GM08714 (cell line): ENCODE measurements at regions not wholly inside any gene's neighbourhood (a gene's known extent, or its start where the extent isn't known, plus 50 kb on each side); places are given as distances from the start of the nearest gene placed in this dataset.
"Not testable (repeated sequence)": the region's sequence is repeated elsewhere in the genome, so short reads cannot be mapped to it uniquely, and the experiment has no call there.

ENCODE experiments used
- H3K4me3 ChIP-seq: fragments of 200-500 bp; sonication (Bioruptor generic); 2 replicates; pipeline ENCODE4 v1.5.1; 2014; ENCODE audit warnings: mild to moderate bottlenecking, low read length, inconsistent platforms
- ZNF274 ChIP-seq: IDR thresholded peaks from 2 replicates; pipeline ENCODE4 v1.6.1; 2012; ENCODE audit warnings: mild to moderate bottlenecking, low read depth, low read length

DNA sequence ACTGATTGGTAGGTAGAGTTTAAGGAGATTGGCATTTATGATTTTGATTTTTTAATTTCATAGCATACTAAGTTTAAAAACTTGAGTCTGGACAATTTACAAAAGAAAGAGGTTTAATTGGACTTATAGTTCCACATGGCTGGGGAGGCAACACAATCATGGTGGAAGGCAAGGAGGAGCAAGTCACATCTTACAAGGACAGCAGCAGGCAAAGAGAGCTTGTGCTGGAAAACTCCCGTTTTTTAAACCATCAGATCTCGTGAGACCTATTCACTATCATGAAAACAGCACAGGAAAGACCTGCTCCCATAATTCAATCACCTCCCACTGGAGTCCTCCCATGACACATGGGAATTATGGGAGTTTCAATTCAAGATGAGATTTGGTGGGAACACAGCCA is 630.9 kb upstream of the NR2F2 start:
- no peak for TF ChIP-seq ZNF274
- H3K4me3 ChIP-seq: no peak overlapping the region

DNA sequence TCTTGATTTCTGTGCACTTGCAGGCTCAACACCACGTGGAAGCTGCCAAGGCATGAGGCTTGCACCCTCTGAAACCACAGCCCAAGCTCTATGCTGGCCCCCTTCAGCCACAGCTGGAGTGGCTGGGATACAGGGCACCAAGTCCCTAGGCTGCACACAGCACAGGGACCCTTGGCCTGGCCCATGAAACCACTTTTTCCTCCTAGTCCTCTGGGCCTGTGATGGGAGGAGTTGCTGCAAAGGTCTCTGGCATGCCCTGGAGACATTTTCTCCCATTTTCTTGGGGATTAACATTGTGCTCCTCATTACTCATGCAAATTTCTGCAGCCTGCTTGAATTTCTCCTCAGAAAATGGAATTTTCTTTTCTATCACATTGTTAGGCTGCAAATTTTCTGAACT is 629.8 kb upstream of the NR2F2 start:
- not testable (repeated sequence) for H3K4me3 ChIP-seq

DNA sequence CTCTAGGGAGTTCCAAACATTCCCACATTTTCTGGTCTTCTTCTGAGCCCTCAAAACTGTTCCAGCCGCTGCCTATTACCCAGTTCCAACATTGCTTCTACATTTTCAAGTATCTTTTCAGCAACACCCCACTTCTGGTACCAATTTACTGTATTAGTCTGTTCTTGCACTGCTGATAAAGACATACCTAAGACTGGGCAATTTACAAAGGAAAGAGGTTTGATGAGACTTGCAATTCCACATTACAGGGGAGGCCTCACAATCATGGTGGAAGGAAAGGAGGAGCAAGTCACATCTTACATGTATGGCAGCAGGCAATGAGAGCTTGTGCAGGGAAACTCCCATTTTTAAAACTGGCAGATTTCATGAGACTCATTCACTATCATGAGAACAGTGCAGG is 629.1 kb upstream of the NR2F2 start:
- no peak overlapping the region for H3K4me3 ChIP-seq
- no peak for TF ChIP-seq ZNF274

DNA sequence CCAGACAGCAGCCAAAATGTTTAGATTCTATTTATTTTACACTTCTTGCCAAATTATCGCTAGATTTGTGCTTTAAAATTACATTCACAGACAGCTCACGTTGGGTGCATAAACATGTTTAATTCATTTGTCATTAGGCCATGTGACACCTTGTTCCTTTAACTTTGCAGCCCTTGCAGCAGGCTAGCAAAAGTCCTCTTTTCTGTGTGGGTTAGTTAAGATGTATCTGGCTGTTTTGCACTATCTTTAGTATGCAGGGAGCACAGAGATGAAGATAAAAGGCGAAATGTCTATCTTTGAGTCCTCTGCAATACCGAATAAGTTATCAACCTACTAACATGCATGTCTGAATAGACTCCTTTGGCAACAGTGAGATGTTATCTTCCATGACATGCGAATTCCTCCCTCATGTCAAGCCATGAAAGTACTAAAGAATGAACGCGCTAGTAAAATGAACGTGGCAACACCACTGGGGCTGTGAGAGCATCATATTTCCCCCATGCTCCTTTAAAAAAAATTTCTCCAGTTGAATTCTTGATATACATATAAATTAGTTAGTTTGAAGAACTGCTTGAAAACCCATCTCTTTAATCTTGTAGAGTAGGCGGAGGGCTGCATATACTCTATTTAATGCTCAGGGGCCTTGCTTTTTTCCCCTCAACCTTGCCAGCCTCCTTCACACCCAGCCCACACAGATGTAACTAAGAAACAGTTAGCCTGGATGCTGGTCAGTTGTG is 620.4 kb upstream of the NR2F2 start:
- TF ChIP-seq ZNF274: no peak
- no peak overlapping the region for H3K4me3 ChIP-seq

DNA sequence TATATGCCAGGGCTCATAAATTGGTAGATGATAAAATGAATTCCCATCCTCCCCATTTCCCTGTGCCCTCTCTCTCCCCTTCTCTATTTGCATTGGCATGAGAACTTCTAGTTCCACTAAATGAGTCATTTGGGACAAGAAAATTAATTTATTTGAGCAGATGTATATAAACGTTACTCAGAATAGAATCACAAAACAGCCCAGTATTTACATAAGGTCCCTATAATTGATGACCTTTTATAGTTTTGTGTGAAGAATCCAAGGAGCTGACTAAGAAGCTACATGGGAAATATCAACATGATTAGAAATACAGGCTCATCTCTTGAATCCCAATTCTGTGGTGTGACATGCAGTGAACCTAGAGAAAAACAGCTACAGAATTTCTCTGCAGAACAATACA is 617.7 kb upstream of the NR2F2 start:
- no peak overlapping the region for H3K4me3 ChIP-seq
- no peak for TF ChIP-seq ZNF274

DNA sequence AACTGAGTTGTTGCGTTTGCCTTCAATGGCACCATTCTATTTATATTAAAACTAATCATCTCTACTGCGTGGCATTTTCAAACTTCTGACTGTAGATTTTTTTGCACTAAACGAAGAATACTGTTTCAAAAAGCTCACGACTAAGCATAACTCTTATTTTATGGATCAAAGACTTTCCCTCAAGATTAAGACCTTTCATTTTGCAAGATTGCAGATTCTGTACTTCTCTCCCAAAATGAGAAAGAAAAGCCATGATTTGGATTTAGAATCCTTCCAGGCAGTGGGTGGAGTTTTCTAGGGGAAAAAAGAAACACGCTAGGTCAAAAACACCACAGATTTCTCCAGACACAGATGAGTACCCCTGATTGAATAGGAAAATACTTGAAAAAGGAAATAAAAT is 617.2 kb upstream of the NR2F2 start:
- no peak for TF ChIP-seq ZNF274
- no peak overlapping the region for H3K4me3 ChIP-seq

DNA sequence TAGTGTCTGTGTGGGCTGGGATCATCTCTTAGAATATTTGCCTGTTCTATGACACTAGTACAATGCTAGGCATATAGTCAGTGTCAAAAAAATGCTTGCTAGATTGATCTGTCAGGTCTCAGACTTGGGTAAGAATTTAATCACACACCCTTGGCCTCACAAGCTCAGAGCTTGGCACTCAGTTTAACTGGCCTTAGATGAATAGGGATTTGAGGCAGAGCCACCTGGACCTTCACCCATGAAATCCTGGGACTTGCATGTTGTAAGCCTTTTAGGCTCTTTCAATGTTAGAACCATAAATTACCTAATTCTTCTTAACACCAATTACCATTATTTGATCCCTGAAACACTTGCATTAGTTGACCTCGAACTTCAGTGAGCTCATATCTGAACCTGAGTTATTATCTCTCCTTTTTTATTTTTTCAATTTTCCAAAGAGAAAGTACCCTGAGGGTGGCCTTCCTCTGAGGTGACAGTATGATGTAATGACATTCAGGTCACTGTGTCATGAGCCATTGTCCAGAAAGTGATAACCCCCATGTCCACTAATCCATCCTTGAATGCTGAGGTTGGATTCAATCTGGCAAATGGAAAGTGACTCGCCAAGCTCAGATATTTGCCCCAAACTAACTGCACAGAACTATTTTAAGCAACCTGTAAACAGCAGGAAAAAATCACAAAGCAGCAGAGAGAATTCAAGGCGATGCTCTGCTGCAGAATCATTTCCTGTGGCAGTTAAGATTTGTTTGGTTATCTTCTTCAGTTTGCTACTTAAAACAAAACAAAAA is 615.2 kb upstream of the NR2F2 start:
- no peak for TF ChIP-seq ZNF274
- H3K4me3 ChIP-seq: no peak overlapping the region

DNA sequence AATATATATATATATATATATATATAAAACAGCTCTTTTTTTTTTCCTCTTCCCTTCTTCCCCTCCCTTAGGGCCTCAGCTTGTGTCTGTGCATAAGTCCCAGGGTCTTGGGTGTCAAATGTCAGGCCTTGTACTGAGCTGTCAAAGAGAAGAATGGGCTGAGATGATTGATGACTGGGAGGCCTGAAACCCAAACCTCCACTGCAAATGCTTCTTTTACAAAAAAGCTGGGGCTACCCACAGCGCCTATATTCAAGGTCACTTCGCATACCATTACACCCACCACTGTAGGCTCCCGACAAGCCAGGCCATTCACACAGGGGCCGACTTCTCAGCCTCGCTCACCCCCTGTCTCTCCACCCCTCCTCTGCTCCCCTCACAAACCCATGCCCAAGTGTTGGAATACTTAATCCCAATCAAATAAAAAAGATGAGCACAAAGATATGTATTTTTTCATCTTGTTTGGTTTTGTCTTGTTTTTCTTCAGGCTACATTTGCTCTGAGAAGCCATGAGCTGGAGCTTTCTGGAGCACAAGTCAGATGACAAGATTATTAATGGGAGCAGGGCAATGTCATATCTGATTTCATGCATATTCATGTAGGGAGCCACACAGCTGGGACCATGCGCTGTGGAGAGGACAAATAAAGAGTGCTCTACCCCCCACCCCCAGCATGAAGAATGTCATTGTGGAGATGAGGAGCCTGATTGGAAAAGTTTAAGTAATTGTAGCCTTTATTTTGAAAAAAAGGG is 614.4 kb upstream of the NR2F2 start:
- no peak for TF ChIP-seq ZNF274

DNA sequence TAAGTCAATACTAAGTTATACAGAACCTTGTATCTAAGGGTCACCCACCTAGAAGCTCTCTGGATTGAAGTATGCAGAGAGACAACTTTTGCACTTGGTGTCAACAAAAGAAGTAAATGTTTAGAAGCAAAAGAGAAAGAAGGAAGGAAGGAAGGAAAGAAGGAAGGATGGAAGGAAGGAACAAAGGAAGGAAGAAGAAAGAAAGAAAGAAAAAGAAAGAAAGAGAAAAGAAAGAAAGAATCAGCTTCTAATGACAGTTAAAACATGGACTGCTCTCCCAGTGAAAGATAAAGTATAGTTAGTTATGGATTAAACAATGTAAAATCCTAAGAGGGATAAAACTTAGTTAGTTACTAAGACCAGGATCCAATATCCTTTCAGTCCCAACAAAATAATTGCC is 613.8 kb upstream of the NR2F2 start:
- TF ChIP-seq ZNF274: no peak

More for the DNA sequence above, 614.4 kb upstream of the NR2F2 start:
- no peak overlapping the region for H3K4me3 ChIP-seq

DNA sequence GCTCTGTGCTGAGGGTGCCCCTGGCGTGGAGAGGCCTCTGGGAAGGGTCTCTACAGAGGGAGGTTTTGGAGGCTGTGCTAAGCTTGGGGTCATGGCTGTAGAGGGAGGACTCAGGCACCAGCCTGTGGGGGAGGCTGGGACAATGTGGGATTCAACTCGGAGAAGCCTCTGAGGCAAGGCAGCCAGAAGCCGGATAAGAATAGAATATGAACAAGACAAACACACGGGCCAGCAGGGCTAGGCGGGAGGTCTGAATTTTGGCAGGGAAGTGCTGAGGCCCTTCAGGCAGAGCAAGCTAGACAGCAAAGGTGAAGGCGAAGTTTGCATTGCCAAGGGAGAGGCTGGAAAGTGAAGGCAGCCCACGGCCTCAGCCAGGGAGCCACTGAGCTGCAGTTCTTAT is 612.1 kb upstream of the NR2F2 start:
- no peak overlapping the region for H3K4me3 ChIP-seq
- TF ChIP-seq ZNF274: no peak

More for the DNA sequence above, 613.8 kb upstream of the NR2F2 start:
- no peak overlapping the region for H3K4me3 ChIP-seq

DNA sequence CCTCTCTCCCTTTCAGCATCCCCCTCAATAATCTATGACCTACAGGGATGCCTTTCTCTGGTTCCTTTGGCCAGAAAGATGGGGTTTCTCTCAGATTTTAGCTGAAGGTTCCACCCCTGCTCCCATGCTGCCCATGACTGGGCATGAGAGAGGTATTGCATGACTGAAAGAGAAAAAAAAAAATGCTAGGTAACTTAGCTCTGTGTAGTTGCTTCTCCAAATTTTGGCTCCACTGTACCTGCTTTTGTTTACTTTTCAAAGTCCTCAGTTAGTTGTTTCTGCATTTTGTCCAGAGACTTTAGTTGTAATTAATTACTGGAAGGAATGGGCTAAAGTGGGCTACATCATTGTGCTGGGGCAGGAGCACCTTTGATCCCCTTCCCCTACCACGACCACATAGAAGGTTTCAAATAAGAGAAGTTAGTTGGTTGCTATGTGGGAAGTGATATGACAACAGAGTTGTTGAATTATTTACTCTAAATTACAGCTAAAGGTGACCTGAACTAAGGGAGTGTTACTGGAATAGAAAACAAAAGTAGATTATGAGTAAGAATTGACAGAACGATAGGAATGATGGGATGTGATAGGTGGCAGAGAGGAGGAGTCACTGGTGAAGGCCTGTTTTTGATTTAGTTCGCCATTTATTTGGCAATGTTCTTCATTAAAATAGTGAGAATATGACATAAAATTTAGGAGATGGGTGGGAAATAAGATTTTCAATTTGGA is 605.4 kb upstream of the NR2F2 start:
- no peak overlapping the region for H3K4me3 ChIP-seq
- no peak for TF ChIP-seq ZNF274

DNA sequence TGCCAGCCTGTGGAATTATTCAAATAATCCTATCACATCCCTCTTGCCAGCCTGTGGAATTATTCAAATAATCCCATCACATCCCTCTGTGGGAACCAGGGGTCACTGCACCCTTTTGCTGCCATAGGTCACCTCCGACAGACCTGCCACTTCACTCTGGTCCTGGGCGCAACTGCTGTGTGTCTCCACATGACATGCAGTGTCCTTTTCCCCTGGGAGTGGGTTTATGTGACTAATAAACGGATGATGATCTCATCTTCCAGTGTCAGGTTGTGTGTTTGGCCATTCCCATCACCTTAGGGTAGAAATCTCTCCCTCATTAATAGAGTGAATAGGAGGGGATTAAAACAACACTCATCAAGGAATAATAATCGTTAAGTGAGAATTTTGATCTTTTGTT is 603.6 kb upstream of the NR2F2 start:
- no peak overlapping the region for H3K4me3 ChIP-seq
- TF ChIP-seq ZNF274: no peak

DNA sequence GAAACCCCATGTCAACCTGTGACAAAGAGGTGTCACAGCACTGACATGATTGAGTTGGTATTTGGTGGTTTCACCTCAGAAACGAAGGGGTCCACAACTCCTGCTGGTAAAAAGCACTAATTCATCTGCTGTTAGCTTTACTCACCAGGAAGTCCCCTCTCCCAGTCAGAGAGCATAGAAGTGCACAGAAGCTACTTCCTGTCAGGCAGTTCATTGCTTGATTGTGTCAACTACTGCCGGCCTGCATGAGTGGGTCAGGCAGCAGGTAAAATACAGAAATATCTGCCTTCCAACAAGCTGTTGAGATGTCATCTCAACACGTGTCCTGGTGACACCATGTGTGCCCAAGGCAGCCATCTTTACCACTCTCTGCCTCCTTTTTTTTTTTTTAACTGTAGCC is 596.6 kb upstream of the NR2F2 start:
- no peak overlapping the region for H3K4me3 ChIP-seq
- no peak for TF ChIP-seq ZNF274
